ENCODE measurements at regions not wholly inside any gene's neighbourhood (a gene's known extent, or its start where the extent isn't known, plus 50 kb on each side); places are given as distances from the start of the nearest gene placed in this dataset.
A peak's percentile ranks its signal among the peaks of the same experiment; 100 is the strongest.
"Not testable (repeated sequence)": the region's sequence is repeated elsewhere in the genome, so short reads cannot be mapped to it uniquely, and the experiment has no call there.

DNA sequence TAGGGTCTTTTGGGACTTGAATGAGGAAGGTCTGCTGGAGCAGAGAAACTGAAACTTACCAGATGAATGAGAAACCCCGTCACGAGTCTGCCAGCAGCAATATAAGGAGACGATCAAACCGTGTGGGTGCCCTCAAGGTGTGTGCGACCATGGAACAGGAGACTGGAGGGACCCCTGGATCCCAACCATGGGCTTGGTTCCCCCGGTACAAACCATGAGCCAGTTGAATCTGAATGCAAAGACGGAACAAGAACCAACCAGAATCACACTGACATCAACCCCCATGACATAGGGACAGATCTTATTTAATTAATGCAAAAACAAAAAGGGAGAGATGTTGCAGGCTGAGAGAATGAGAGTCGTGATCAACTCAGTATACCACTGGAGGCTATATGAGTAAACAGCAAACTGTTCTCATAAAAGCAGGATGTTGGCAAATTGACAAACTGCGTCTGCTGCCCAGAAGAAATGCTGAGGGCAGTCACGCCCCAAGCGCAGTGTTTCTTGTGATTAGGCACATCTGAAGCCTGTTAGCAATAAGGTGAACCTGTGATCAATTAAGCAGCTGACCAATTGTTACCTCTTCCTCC, 475.5 kb upstream of the ACO1 start:
- Mint-ChIP-seq H3K9me3 (no peaks in the 10 kb centered on the region), H3K27ac (no peak overlapping the region), H3K4me1 (ENCODE audit: low read depth) (no peaks in the 10 kb centered on the region), H3K4me3 (peak overlapping the region; percentile 42), H3K36me3 (ENCODE audit: low read depth) (no peaks in the 10 kb centered on the region), H3K27me3 (ENCODE audit: low read depth) (no peaks in the 10 kb centered on the region)
- no peak for DNase-seq (ENCODE audit: low spot score)

GRCh38 chr9:31912636-31913035, 471.8 kb upstream of the ACO1 start:
- Mint-ChIP-seq H3K27me3 (ENCODE audit: low read depth) (no peaks in the 10 kb centered on the region), H3K4me3 (no peak overlapping the region), H3K4me1 (ENCODE audit: low read depth) (no peaks in the 10 kb centered on the region), H3K36me3 (ENCODE audit: low read depth) (no peaks in the 10 kb centered on the region), H3K27ac (no peak overlapping the region), H3K9me3 (no peaks in the 10 kb centered on the region)
- no peak for DNase-seq (ENCODE audit: low spot score)

GRCh38 chr9:31916591-31917241, 467.7 kb upstream of the ACO1 start:
- Mint-ChIP-seq H3K4me1 (ENCODE audit: low read depth) (no peaks in the 10 kb centered on the region), H3K4me3 (no peak overlapping the region), H3K36me3 (ENCODE audit: low read depth) (no peaks in the 10 kb centered on the region), H3K9me3 (no peaks in the 10 kb centered on the region), H3K27me3 (ENCODE audit: low read depth) (no peaks in the 10 kb centered on the region), H3K27ac (no peak overlapping the region)
- no peak for DNase-seq (ENCODE audit: low spot score)

DNA sequence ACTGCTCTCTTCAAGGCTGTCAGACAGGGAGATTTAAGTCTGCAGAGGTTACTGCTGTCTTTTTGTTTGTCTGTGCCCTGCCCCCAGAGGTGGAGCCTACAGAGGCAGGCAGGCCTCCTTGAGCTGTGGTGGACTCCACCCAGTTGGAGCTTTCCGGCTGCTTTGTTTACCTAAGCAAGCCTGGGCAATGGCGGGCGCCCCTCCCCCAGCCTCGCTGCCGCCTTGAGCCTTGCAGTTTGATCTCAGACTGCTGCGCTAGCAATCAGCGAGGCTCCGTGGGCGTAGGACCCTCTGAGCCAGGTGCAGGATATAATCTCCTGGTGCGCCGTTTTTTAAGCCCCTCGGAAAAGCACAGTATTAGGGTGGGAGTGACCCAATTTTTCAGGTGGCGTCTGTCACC, 446.7 kb upstream of the ACO1 start:
- H3K27me3 Mint-ChIP-seq (ENCODE audit: low read depth); H3K27ac Mint-ChIP-seq; H3K36me3 Mint-ChIP-seq (ENCODE audit: low read depth); H3K4me1 Mint-ChIP-seq (ENCODE audit: low read depth); DNase-seq (ENCODE audit: low spot score); H3K9me3 Mint-ChIP-seq; H3K4me3 Mint-ChIP-seq: not testable (repeated sequence)

- Mint-ChIP-seq H3K4me1 (ENCODE audit: low read depth) (no peaks in the 10 kb centered on the region), H3K4me3 (no peak overlapping the region), H3K27ac (no peak overlapping the region), H3K9me3 (no peaks in the 10 kb centered on the region), H3K27me3 (ENCODE audit: low read depth) (no peaks in the 10 kb centered on the region), H3K36me3 (ENCODE audit: low read depth) (no peaks in the 10 kb centered on the region)
- DNase-seq (ENCODE audit: low spot score), result no peak
These were observed 433.7 kb upstream of the ACO1 start for GRCh38 chr9:31950756-31951155.

GRCh38 chr9:31958572-31958971, 425.9 kb upstream of the ACO1 start:
- H3K4me1 Mint-ChIP-seq (ENCODE audit: low read depth), result no peaks in the 10 kb centered on the region
- no peaks in the 10 kb centered on the region for H3K36me3 Mint-ChIP-seq (ENCODE audit: low read depth)
- no peak for DNase-seq (ENCODE audit: low spot score)
- H3K4me3 Mint-ChIP-seq, result no peak overlapping the region
- H3K27ac Mint-ChIP-seq, result no peak overlapping the region
- no peaks in the 10 kb centered on the region for H3K27me3 Mint-ChIP-seq (ENCODE audit: low read depth)
- H3K9me3 Mint-ChIP-seq, result peaks cover 47% of the 10 kb centered on the region

DNA sequence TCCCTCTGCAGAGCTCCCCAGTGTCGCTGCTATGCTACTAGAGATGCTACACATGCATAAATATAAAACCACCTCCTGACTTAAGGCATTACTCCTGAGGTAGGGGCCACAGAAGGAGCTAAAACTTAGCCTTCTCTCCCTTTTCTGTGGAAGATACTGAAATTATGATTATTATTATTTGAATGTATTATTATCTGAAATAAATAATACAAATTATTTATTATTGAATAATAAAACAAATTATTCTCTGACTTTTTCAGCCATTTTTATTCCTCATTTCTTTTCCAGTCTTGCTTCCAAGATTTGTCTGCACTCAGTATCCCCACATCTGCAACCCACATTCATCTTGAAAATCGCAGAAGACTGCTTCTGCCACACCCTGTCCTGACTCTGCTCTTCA, 414.9 kb upstream of the ACO1 start:
- H3K9me3 Mint-ChIP-seq, result no peaks in the 10 kb centered on the region
- H3K27me3 Mint-ChIP-seq (ENCODE audit: low read depth), result no peaks in the 10 kb centered on the region
- H3K27ac Mint-ChIP-seq, result no peak overlapping the region
- H3K4me3 Mint-ChIP-seq, result no peak overlapping the region
- no peaks in the 10 kb centered on the region for H3K4me1 Mint-ChIP-seq (ENCODE audit: low read depth)
- no peaks in the 10 kb centered on the region for H3K36me3 Mint-ChIP-seq (ENCODE audit: low read depth)
- DNase-seq (ENCODE audit: low spot score), result no peak

DNA sequence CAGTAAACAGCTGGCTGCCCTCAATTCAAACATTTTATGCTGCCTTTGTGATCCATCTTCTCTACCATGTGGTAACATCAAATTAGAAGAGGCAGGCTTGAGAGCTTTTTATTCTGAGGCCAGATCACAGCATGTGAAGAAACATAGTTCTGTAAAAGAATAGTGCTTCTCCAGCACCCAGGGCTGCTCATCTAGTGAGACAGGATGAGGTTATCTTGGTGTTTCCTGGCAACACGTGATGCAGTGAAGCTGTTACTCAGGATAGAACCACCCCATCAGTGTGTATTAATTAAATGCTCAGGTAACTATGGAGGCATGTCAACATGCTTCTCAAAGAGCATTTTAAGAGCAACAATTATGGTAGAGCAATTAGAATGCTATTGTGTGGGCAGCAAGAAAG, 400.5 kb upstream of the ACO1 start:
- no peak for DNase-seq (ENCODE audit: low spot score)
- no peaks in the 10 kb centered on the region for H3K4me1 Mint-ChIP-seq (ENCODE audit: low read depth)
- H3K9me3 Mint-ChIP-seq, result peaks cover 23% of the 10 kb centered on the region
- H3K27ac Mint-ChIP-seq, result no peak overlapping the region
- H3K4me3 Mint-ChIP-seq, result no peak overlapping the region
- H3K27me3 Mint-ChIP-seq (ENCODE audit: low read depth), result no peaks in the 10 kb centered on the region
- no peaks in the 10 kb centered on the region for H3K36me3 Mint-ChIP-seq (ENCODE audit: low read depth)

GRCh38 chr9:31996331-31996730, 388.1 kb upstream of the ACO1 start:
- Mint-ChIP-seq H3K27ac (no peak overlapping the region), H3K4me3 (no peak overlapping the region), H3K27me3 (ENCODE audit: low read depth) (no peaks in the 10 kb centered on the region), H3K36me3 (ENCODE audit: low read depth) (no peaks in the 10 kb centered on the region), H3K4me1 (ENCODE audit: low read depth) (no peaks in the 10 kb centered on the region), H3K9me3 (peaks cover 6% of the 10 kb centered on the region)
- no peak for DNase-seq (ENCODE audit: low spot score)

DNA sequence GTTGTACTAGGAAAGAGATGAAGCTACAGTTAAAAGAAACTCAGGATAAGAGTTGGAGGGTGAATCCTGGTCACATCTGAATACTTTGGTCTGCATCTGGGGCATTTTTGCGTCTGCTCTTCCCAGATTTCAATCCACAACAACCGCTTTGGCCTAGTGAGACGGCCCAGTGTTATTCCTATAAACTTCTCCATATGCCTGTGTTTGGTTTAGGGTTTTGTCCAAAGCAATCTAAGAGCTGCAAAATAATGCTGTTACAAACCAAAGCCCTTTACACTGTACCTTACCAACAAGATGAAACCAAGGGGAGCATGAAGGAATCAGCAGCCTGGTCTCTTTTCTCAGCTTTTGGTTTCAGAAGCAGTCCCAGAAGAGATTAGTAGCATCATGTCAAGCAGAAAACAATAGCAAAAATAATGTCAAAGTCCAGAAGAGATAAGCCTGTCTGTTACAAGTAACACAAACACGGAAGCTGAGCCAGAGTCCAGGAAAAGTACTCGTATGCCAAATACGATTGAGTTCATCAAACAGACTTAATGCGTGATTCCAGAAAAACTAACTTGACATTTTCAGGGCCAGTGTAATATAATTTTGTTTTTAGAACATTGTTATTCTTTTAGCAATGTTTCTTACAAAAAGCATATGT, 379.9 kb upstream of the ACO1 start:
- no peaks in the 10 kb centered on the region for H3K9me3 Mint-ChIP-seq
- no peaks in the 10 kb centered on the region for H3K27me3 Mint-ChIP-seq (ENCODE audit: low read depth)
- no peak overlapping the region for H3K27ac Mint-ChIP-seq
- H3K4me1 Mint-ChIP-seq (ENCODE audit: low read depth), result no peaks in the 10 kb centered on the region
- no peaks in the 10 kb centered on the region for H3K36me3 Mint-ChIP-seq (ENCODE audit: low read depth)
- no peak overlapping the region for H3K4me3 Mint-ChIP-seq
- no peak for DNase-seq (ENCODE audit: low spot score)

DNA sequence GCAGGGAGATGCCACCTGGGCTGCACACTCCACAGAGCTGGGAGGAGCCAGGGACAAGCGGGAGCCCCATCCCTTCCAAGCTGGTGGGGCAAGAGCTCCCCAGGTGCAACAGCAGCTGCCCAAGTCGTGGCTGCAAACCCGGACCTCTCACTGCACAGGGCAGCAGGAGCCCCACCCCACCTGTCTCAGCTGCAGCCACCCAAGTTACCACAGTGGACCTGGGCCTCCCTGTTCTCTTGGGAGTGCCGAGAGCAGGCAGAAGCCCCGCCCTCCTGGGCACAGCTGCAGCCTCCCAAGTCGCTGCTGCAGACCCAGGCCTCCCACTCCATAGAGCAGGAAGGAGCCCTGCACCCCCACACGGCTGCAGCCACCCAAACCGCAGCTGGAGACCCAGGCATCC, 374.1 kb upstream of the ACO1 start:
- Mint-ChIP-seq H3K4me3 (no peak overlapping the region), H3K27me3 (ENCODE audit: low read depth) (no peaks in the 10 kb centered on the region), H3K9me3 (no peaks in the 10 kb centered on the region), H3K36me3 (ENCODE audit: low read depth) (no peaks in the 10 kb centered on the region), H3K4me1 (ENCODE audit: low read depth) (no peaks in the 10 kb centered on the region), H3K27ac (no peak overlapping the region)
- DNase-seq (ENCODE audit: low spot score), result no peak

DNA sequence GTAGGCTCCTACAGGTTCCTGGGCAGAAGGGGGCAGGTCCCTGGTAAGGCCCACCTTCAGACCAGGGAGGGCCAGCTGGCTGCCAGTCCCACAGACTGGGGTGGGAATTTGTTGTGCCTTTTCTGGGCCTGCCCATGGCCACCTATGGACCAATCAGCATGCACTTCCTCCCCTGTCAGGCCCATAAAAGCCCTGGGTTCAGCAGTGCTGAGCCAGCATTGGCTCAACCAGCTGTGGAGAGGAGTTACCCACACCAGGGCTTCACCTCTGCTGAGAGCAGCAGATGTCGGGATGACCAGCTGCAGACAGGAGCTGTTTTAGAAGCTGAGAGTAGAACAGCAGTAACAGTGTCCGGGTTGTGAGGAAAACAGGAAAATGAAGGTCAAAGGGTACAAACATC, 373.4 kb upstream of the ACO1 start:
- Mint-ChIP-seq H3K27me3 (ENCODE audit: low read depth) (no peaks in the 10 kb centered on the region), H3K4me3 (no peak overlapping the region), H3K4me1 (ENCODE audit: low read depth) (no peaks in the 10 kb centered on the region), H3K27ac (no peak overlapping the region), H3K36me3 (ENCODE audit: low read depth) (no peaks in the 10 kb centered on the region), H3K9me3 (no peaks in the 10 kb centered on the region)
- DNase-seq (ENCODE audit: low spot score), result no peak

GRCh38 chr9:32015795-32016194, 368.6 kb upstream of the ACO1 start:
- no peak overlapping the region for H3K4me3 Mint-ChIP-seq
- no peaks in the 10 kb centered on the region for H3K27me3 Mint-ChIP-seq (ENCODE audit: low read depth)
- no peaks in the 10 kb centered on the region for H3K36me3 Mint-ChIP-seq (ENCODE audit: low read depth)
- H3K4me1 Mint-ChIP-seq (ENCODE audit: low read depth), result no peaks in the 10 kb centered on the region
- no peak for DNase-seq (ENCODE audit: low spot score)
- no peaks in the 10 kb centered on the region for H3K9me3 Mint-ChIP-seq
- H3K27ac Mint-ChIP-seq, result no peak overlapping the region

- Mint-ChIP-seq H3K36me3 (ENCODE audit: low read depth) (no peaks in the 10 kb centered on the region), H3K27me3 (ENCODE audit: low read depth) (no peaks in the 10 kb centered on the region), H3K9me3 (no peaks in the 10 kb centered on the region), H3K4me1 (ENCODE audit: low read depth) (no peaks in the 10 kb centered on the region), H3K4me3 (no peak overlapping the region), H3K27ac (no peak overlapping the region)
- no peak for DNase-seq (ENCODE audit: low spot score)
These were observed 338.9 kb upstream of the ACO1 start for GRCh38 chr9:32045513-32045912.

DNA sequence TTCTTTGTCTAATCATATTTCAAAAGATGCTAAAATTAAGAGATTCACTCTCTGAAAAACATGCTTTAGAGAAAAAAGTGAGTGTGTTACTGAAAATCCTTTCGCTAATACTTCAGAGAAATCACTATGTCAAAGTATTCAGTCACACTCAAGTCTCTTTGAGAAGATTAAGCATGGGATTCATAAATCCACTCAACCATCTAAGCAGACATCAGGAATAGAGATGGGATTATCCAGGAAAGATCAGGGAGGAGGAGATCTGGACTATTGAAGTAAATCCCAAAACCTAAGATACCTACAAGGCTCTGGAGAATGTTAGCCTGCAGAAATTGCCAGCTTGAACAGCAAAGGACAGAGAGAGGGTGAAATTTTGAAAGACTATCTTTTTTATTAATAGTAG, 317.2 kb upstream of the ACO1 start:
- Mint-ChIP-seq H3K4me1 (ENCODE audit: low read depth) (no peaks in the 10 kb centered on the region), H3K36me3 (ENCODE audit: low read depth) (no peaks in the 10 kb centered on the region), H3K27ac (no peak overlapping the region), H3K27me3 (ENCODE audit: low read depth) (no peaks in the 10 kb centered on the region), H3K9me3 (no peaks in the 10 kb centered on the region), H3K4me3 (no peak overlapping the region)
- DNase-seq (ENCODE audit: low spot score), result no peak

Data from T-helper 2 cell treated with Interferon-gamma antibody and Interleukin-4, amounts not matched to agents 5 μg/mL and 100 μg/mL, for 36 hours (primary cell).